Spleen (tissue), 7 donors: ENCODE measurements at regions not wholly inside any gene's neighbourhood (a gene's known extent, or its start where the extent isn't known, plus 50 kb on each side); places are given as distances from the start of the nearest gene placed in this dataset.

ENCODE experiments used
- CTCF ChIP-seq, 11 experiments: fragments of 200-600 bp in 7 of 11; fragments of 450-650 bp in 4 of 11; sonication (generic) in 4 of 11; IDR thresholded peaks in 8 of 11; conservative IDR thresholded peaks in 3 of 11; 1 replicate in 7 of 11; 2 replicates in 4 of 11; pipeline versions ENCODE4 v1.4.0 to v1.8.0; 2016 to 2021; ENCODE audit warnings: antibody characterized with exemption in 11 of 11, inconsistent platforms in 4 of 11, mild to moderate bottlenecking in 1 of 11
- POLR2A ChIP-seq, 3 donors: fragments of 450-650 bp; IDR thresholded peaks; one replicate each; pipeline ENCODE4 v1.5.1; 2017; ENCODE audit warnings: antibody characterized with exemption in 3 of 3, mild to moderate bottlenecking in 1 of 3
- POLR2AphosphoS5 ChIP-seq, 3 donors: sonication (generic); formaldehyde crosslinking; IDR thresholded peaks; one replicate each; pipeline ENCODE4 v1.5.1; 2017; ENCODE audit warnings: antibody characterized with exemption in 3 of 3
- donor health status: DM: no; HTN: no; CAD: no; lungs with moderate emphysema.
- donor health status: DM: no; HTN: no; CAD: no.
- donor health status: DM: no; HTN: no; CAD: no.

- TF ChIP-seq CTCF (IDR thresholded peaks at IDR 0.05 in 8 of 11, conservative IDR thresholded peaks at IDR 0.05 in 3 of 11) (no peak), POLR2AphosphoS5 (IDR thresholded peaks at IDR 0.05) (no peak), POLR2A (IDR thresholded peaks at IDR 0.05) (no peak)
Measured at GRCh38 chr6:122284848-122285247, 114.6 kb upstream of the HSF2 start.
